GM12864 (cell line): ENCODE measurements at regions not wholly inside any gene's neighbourhood (a gene's known extent, or its start where the extent isn't known, plus 50 kb on each side); places are given as distances from the start of the nearest gene placed in this dataset.
"Not testable (repeated sequence)": the region's sequence is repeated elsewhere in the genome, so short reads cannot be mapped to it uniquely, and the experiment has no call there.

ENCODE experiments used
- DNase-seq: peaks from one replicate; pipeline ENCODE4 v3.0.0-alpha.2; 2011; ENCODE audit warnings: low read depth
- H3K4me3 ChIP-seq: 2 replicates; pipeline ENCODE4 v1.5.1; 2011; ENCODE audit warnings: mild to moderate bottlenecking, low read depth, low read length, control low read depth
- CTCF ChIP-seq: IDR thresholded peaks from 2 replicates; pipeline ENCODE4 v1.5.1; 2011; ENCODE audit warnings: low read depth, mild to moderate bottlenecking, moderate library complexity, low read length, control low read depth, inconsistent platforms; ENCODE audit errors: missing control alignments

- no peak overlapping the region for H3K4me3 ChIP-seq
- no peak for TF ChIP-seq CTCF
- DNase-seq = no peak
These were observed 829.5 kb downstream of the FSCB start for GRCh38 chr14:43677581-43677980.

- no peak for TF ChIP-seq CTCF
- no peak for DNase-seq
These were observed 832.8 kb downstream of the FSCB start for GRCh38 chr14:43674273-43674672.

GRCh38 chr14:43671716-43672485 is 835.2 kb downstream of the FSCB start:
- no peak for TF ChIP-seq CTCF
- DNase-seq = no peak
- no peak overlapping the region for H3K4me3 ChIP-seq

More at GRCh38 chr14:43674273-43674672, 832.8 kb downstream of the FSCB start:
- no peak overlapping the region for H3K4me3 ChIP-seq

- H3K4me3 ChIP-seq = no peak overlapping the region
- no peak for DNase-seq
- no peak for TF ChIP-seq CTCF
These were observed 837.7 kb downstream of the FSCB start for GRCh38 chr14:43669355-43669754.

- no peak for DNase-seq
- H3K4me3 ChIP-seq = no peak overlapping the region
- TF ChIP-seq CTCF = no peak
These were observed 841.4 kb downstream of the FSCB start for GRCh38 chr14:43665570-43666267.

- not testable (repeated sequence) for DNase-seq, H3K4me3 ChIP-seq
These were observed 851.9 kb downstream of the FSCB start for GRCh38 chr14:43655194-43655593.

- no peak for TF ChIP-seq CTCF
- H3K4me3 ChIP-seq = no peak overlapping the region
- DNase-seq = no peak
These were observed 855.2 kb downstream of the FSCB start for GRCh38 chr14:43651896-43652295.
